Prostate gland (tissue), 2 donors: ENCODE measurements at regions not wholly inside any gene's neighbourhood (a gene's known extent, or its start where the extent isn't known, plus 50 kb on each side); places are given as distances from the start of the nearest gene placed in this dataset.

Experiments used
- POLR2A ChIP-seq: fragments of 450-650 bp; IDR thresholded peaks from one replicate; pipeline ENCODE4 v1.6.1; 2016; ENCODE audit warnings: antibody characterized with exemption, mild to moderate bottlenecking
- POLR2AphosphoS5 ChIP-seq: sonication (generic); formaldehyde crosslinking; IDR thresholded peaks from one replicate; pipeline ENCODE4 v1.6.1; 2017; ENCODE audit warnings: antibody characterized with exemption
- TF ChIP-seq, protein P1 (sequence below), 4 experiments: fragments of 200-600 bp in 2 of 4; fragments of 450-650 bp in 2 of 4; sonication (generic) in 2 of 4; IDR thresholded peaks; 1 replicate in 3 of 4; 2 replicates in 1 of 4; pipeline ENCODE4 v1.5.1; 2016 to 2019; ENCODE audit warnings: antibody characterized with exemption in 4 of 4, mild to moderate bottlenecking in 2 of 4, moderate library complexity in 2 of 4

- TF ChIP-seq, protein P1, sequence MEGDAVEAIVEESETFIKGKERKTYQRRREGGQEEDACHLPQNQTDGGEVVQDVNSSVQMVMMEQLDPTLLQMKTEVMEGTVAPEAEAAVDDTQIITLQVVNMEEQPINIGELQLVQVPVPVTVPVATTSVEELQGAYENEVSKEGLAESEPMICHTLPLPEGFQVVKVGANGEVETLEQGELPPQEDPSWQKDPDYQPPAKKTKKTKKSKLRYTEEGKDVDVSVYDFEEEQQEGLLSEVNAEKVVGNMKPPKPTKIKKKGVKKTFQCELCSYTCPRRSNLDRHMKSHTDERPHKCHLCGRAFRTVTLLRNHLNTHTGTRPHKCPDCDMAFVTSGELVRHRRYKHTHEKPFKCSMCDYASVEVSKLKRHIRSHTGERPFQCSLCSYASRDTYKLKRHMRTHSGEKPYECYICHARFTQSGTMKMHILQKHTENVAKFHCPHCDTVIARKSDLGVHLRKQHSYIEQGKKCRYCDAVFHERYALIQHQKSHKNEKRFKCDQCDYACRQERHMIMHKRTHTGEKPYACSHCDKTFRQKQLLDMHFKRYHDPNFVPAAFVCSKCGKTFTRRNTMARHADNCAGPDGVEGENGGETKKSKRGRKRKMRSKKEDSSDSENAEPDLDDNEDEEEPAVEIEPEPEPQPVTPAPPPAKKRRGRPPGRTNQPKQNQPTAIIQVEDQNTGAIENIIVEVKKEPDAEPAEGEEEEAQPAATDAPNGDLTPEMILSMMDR (IDR thresholded peaks at IDR 0.05) = no peak
- TF ChIP-seq POLR2A (no peak), POLR2AphosphoS5 (no peak)
Observed at GRCh38 chr5:96506376-96506775, 73.3 kb upstream of the PCSK1 start.
